ENCODE measurements at regions not wholly inside any gene's neighbourhood (a gene's known extent, or its start where the extent isn't known, plus 50 kb on each side); places are given as distances from the start of the nearest gene placed in this dataset.

GRCh38 chr6:113464960-113465359 is 392.2 kb upstream of the MARCKS start:
- TF ChIP-seq, protein P1, sequence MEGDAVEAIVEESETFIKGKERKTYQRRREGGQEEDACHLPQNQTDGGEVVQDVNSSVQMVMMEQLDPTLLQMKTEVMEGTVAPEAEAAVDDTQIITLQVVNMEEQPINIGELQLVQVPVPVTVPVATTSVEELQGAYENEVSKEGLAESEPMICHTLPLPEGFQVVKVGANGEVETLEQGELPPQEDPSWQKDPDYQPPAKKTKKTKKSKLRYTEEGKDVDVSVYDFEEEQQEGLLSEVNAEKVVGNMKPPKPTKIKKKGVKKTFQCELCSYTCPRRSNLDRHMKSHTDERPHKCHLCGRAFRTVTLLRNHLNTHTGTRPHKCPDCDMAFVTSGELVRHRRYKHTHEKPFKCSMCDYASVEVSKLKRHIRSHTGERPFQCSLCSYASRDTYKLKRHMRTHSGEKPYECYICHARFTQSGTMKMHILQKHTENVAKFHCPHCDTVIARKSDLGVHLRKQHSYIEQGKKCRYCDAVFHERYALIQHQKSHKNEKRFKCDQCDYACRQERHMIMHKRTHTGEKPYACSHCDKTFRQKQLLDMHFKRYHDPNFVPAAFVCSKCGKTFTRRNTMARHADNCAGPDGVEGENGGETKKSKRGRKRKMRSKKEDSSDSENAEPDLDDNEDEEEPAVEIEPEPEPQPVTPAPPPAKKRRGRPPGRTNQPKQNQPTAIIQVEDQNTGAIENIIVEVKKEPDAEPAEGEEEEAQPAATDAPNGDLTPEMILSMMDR (IDR thresholded peaks at IDR 0.05) = no peak
- TF ChIP-seq POLR2A (IDR thresholded peaks at IDR 0.05) = no peak
